Natural killer cell (primary cell): ENCODE measurements at regions not wholly inside any gene's neighbourhood (a gene's known extent, or its start where the extent isn't known, plus 50 kb on each side); places are given as distances from the start of the nearest gene placed in this dataset.

Source experiments
- ATAC-seq, 3 donors: fragments of 150-1000 bp in 2 of 3; fragments of 200-7000 bp in 1 of 3; cut with Tn5 transposase; 1 replicate in 1 of 3; 2 replicates in 2 of 3; pipeline ENCODE4 v1.10.0; 2021; ENCODE audit warnings: mild to moderate bottlenecking in 2 of 3, moderate library complexity in 2 of 3
- DNase-seq, 2 donors: peaks; one replicate each; pipeline versions ENCODE4 v3.0.0 to v3.0.0-alpha.2; 2013 to 2021; ENCODE audit warnings: mixed read lengths in 1 of 2
- H3K27ac ChIP-seq: one replicate; pipeline ENCODE4 v1.5.1; 2013; ENCODE audit warnings: mild to moderate bottlenecking, low read length
- H3K27me3 ChIP-seq: one replicate; pipeline ENCODE4 v1.6.1; 2013; ENCODE audit warnings: low read length; ENCODE audit not compliant: control insufficient read depth, insufficient read depth
- H3K36me3 ChIP-seq: one replicate; pipeline ENCODE4 v1.6.1; 2013; ENCODE audit warnings: low read length; ENCODE audit not compliant: control insufficient read depth, insufficient read depth
- H3K4me1 ChIP-seq: one replicate; pipeline ENCODE4 v1.6.1; 2013; ENCODE audit warnings: low read length; ENCODE audit not compliant: control insufficient read depth, insufficient read depth
- H3K4me3 ChIP-seq: one replicate; pipeline ENCODE4 v1.5.1; 2013; ENCODE audit warnings: low read length
- H3K9me3 ChIP-seq: one replicate; pipeline ENCODE4 v1.6.1; 2013; ENCODE audit warnings: low read length; ENCODE audit not compliant: control insufficient read depth, insufficient read depth
- H3K27ac Mint-ChIP-seq, 2 donors: one replicate each; pipeline ENCODE4 v1.8.0; 2022; ENCODE audit warnings: mild to moderate bottlenecking in 2 of 2, mixed read lengths in 2 of 2, moderate library complexity in 1 of 2
- H3K27me3 Mint-ChIP-seq, 2 donors: one replicate each; pipeline ENCODE4 v1.8.0; 2022; ENCODE audit warnings: low read depth in 2 of 2, mixed read lengths in 2 of 2
- H3K36me3 Mint-ChIP-seq: one replicate; pipeline ENCODE4 v1.8.0; 2022; ENCODE audit warnings: mixed read lengths
- H3K4me1 Mint-ChIP-seq, 2 donors: one replicate each; pipeline ENCODE4 v1.8.0; 2022; ENCODE audit warnings: mixed read lengths in 2 of 2
- H3K4me3 Mint-ChIP-seq: one replicate; pipeline ENCODE4 v1.8.0; 2022; ENCODE audit warnings: mild to moderate bottlenecking, moderate library complexity, mixed read lengths
- H3K9me3 Mint-ChIP-seq, 2 donors: one replicate each; pipeline ENCODE4 v1.8.0; 2022; ENCODE audit warnings: mixed read lengths in 2 of 2
- WGBS: methylation state at CpG from one replicate; pipeline ENCODE4 v1.1.7; 2013; ENCODE audit warnings: missing lambda C conversion rate; ENCODE audit not compliant: insufficient coverage; 5-methylcytosine and 5-hydroxymethylcytosine counted together
- intact Hi-C: fragments of 100-400 bp; cut with micrococcal nuclease; formaldehyde crosslinking; loops from one replicate; pipeline ENCODE4 v1.14.2; 2022
- TF ChIP-seq, protein P1 (sequence below): fragments of 200-600 bp; IDR thresholded peaks from one replicate; pipeline ENCODE4 v1.8.0; 2022; ENCODE audit warnings: antibody characterized with exemption

DNA sequence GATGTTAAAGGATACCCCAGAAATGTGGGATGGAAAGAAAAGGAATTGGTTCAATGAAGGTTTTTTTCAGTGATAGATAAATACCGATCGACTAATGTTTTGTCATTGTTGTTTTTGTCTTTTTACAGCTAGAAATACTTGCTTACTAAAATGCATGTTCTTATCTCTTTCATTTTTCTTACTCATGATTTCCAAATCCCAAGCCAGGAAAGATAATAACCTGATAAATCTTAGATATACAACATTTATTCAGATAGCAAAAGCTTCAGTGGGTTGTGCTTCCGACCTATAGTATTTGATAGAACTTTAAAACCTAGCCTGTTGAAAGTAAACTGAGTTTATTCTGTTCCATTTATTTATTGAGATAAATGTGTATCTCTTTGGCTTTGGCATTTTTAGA, 187.5 kb downstream of the EDN1 start:
- H3K4me1 ChIP-seq = no peaks in the 10 kb centered on the region
- no peaks in the 10 kb centered on the region for H3K9me3 ChIP-seq
- H3K36me3 ChIP-seq = no peaks in the 10 kb centered on the region
- H3K4me1 Mint-ChIP-seq = no peaks in the 10 kb centered on the region
- H3K4me3 ChIP-seq = no peak overlapping the region
- TF ChIP-seq, protein P1, sequence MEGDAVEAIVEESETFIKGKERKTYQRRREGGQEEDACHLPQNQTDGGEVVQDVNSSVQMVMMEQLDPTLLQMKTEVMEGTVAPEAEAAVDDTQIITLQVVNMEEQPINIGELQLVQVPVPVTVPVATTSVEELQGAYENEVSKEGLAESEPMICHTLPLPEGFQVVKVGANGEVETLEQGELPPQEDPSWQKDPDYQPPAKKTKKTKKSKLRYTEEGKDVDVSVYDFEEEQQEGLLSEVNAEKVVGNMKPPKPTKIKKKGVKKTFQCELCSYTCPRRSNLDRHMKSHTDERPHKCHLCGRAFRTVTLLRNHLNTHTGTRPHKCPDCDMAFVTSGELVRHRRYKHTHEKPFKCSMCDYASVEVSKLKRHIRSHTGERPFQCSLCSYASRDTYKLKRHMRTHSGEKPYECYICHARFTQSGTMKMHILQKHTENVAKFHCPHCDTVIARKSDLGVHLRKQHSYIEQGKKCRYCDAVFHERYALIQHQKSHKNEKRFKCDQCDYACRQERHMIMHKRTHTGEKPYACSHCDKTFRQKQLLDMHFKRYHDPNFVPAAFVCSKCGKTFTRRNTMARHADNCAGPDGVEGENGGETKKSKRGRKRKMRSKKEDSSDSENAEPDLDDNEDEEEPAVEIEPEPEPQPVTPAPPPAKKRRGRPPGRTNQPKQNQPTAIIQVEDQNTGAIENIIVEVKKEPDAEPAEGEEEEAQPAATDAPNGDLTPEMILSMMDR = no peak
- H3K4me3 Mint-ChIP-seq = no peak overlapping the region
- no peaks in the 10 kb centered on the region for H3K27me3 ChIP-seq
- peaks cover 3 to 7% of the 10 kb centered on the region in 2 donors for H3K27me3 Mint-ChIP-seq
- no peak overlapping the region for H3K27ac Mint-ChIP-seq
- no CpG with 5 or more reads among the region's 3 CpGs for WGBS
- H3K36me3 Mint-ChIP-seq = no peaks in the 10 kb centered on the region
- intact Hi-C loops = no loop called here
- no peak overlapping the region for H3K27ac ChIP-seq
- no peak for ATAC-seq
- H3K9me3 Mint-ChIP-seq = peaks cover 0 to 2% of the 10 kb centered on the region in 2 donors
- DNase-seq = no peak

DNA sequence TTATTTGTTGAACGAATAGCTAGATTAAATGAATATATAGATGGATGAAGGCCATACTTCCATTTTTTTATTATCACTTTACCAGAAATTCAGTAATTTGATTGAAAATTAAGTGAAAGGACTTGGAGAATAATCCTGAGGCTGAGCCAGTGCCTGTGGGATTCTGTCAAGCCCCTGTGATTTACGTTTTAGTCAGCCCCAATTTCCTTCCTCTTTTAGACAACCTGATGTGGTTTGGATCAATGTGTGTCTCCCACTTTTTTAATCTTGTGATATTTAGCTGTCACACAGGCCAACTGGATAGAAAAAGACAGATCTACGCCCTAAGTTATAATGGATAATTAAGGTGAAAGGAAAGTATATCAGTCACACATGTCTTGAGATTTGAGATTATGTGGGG, 188.8 kb downstream of the EDN1 start:
- Histone ChIP-seq H3K9me3 (no peaks in the 10 kb centered on the region), H3K4me3 (no peak overlapping the region), H3K27me3 (no peaks in the 10 kb centered on the region), H3K27ac (no peak overlapping the region), H3K4me1 (no peaks in the 10 kb centered on the region), H3K36me3 (no peaks in the 10 kb centered on the region)
- H3K4me1 Mint-ChIP-seq = peaks cover 8 to 9% of the 10 kb centered on the region in 2 donors
- H3K27me3 Mint-ChIP-seq = peaks cover 3 to 7% of the 10 kb centered on the region in 2 donors
- TF ChIP-seq, protein P1 = no peak
- no peak for ATAC-seq
- WGBS = 47% methylated on average over 2 of the region's 3 CpGs
- no peak for DNase-seq
- no peaks in the 10 kb centered on the region for H3K36me3 Mint-ChIP-seq
- H3K9me3 Mint-ChIP-seq = peaks cover 0 to 2% of the 10 kb centered on the region in 2 donors
- intact Hi-C loops = no loop called here
- H3K4me3 Mint-ChIP-seq = no peak overlapping the region
- no peak overlapping the region for H3K27ac Mint-ChIP-seq

DNA sequence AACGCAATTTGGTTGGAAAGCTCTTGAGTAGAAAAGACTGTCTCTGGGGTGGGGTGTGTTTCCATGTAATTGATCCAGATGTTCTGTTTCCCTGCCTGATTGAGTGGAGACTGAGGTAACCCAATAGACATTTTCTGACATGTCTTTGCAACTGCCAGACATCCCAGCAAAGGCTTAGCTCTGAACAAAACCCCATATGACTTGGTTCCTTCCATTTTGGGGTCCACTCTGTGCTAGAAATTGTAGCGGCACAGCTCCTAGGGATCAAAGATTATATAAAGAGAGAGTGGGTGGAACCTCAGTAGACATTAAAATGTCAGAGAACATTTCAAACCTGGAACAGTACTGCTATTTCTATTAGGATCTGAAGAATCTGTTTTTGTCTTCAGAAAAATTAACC, 189.3 kb downstream of the EDN1 start:
- no peaks in the 10 kb centered on the region for H3K9me3 ChIP-seq
- no peak overlapping the region for H3K4me3 ChIP-seq
- H3K27ac Mint-ChIP-seq = no peak overlapping the region
- peaks cover 8 to 9% of the 10 kb centered on the region in 2 donors for H3K4me1 Mint-ChIP-seq
- ATAC-seq (no peak), DNase-seq (no peak)
- intact Hi-C loops = no loop called here
- H3K27me3 Mint-ChIP-seq = peaks cover 3 to 7% of the 10 kb centered on the region in 2 donors
- no peaks in the 10 kb centered on the region for H3K27me3 ChIP-seq
- no peaks in the 10 kb centered on the region for H3K4me1 ChIP-seq
- no peak overlapping the region for H3K4me3 Mint-ChIP-seq
- H3K9me3 Mint-ChIP-seq = peaks cover 0 to 2% of the 10 kb centered on the region in 2 donors
- H3K36me3 Mint-ChIP-seq = no peaks in the 10 kb centered on the region
- TF ChIP-seq, protein P1 = no peak
- H3K36me3 ChIP-seq = no peaks in the 10 kb centered on the region
- H3K27ac ChIP-seq = no peak overlapping the region
- 97% methylated on average over 2 of the region's 2 CpGs for WGBS

DNA sequence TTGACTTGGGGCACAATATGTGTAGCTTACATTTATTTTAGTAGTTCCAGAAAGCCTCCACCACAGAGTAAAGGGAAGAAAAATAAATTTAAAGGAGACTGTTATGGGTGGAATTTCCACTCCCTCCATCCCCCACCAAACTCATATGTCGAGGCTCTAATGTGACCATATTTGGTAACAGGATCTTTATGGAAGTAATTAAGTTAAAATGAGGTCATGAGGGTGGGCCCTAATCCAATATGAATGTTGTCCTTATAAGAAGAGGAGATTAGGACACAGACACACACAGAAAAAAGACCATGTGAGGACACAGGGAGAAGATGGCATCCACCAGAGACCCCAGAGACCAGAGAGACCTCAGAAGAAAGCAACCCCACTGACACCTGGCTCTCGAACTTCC, 189.7 kb downstream of the EDN1 start:
- Histone ChIP-seq H3K4me1 (no peaks in the 10 kb centered on the region), H3K9me3 (no peaks in the 10 kb centered on the region), H3K36me3 (no peaks in the 10 kb centered on the region), H3K27ac (no peak overlapping the region), H3K27me3 (no peaks in the 10 kb centered on the region), H3K4me3 (no peak overlapping the region)
- Mint-ChIP-seq H3K27me3 (peaks cover 3 to 7% of the 10 kb centered on the region in 2 donors), H3K27ac (no peak overlapping the region), H3K4me1 (peaks cover 8 to 9% of the 10 kb centered on the region in 2 donors), H3K9me3 (peaks cover 0 to 2% of the 10 kb centered on the region in 2 donors), H3K4me3 (no peak overlapping the region), H3K36me3 (no peaks in the 10 kb centered on the region)
- ATAC-seq = no peak
- WGBS = 60% methylated on average over 1 of the region's 2 CpGs
- intact Hi-C loops = no loop called here
- TF ChIP-seq, protein P1 = no peak
- DNase-seq = no peak
